ENCODE measurements at regions not wholly inside any gene's neighbourhood (a gene's known extent, or its start where the extent isn't known, plus 50 kb on each side); places are given as distances from the start of the nearest gene placed in this dataset.

DNA sequence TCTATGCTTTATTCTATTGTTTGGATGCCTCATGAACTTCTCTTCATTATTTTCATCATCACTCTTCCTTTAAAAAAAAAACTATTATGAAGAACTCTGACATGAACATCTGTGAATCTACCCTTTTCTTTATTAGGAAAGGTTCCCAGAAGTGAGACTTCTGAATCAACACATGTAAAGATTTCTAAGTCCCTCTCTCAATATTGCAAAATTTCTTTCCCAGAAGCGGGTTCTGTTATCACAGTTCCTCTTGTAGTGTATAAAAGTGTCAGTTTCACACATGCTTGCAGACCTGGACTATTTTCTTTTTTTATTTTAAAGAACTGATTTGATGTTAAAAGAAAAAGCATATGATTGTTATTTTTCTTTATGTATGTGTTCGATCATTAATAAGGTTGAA lies 330.8 kb upstream of the KLF3 start (continued):
- TF ChIP-seq, protein P1, sequence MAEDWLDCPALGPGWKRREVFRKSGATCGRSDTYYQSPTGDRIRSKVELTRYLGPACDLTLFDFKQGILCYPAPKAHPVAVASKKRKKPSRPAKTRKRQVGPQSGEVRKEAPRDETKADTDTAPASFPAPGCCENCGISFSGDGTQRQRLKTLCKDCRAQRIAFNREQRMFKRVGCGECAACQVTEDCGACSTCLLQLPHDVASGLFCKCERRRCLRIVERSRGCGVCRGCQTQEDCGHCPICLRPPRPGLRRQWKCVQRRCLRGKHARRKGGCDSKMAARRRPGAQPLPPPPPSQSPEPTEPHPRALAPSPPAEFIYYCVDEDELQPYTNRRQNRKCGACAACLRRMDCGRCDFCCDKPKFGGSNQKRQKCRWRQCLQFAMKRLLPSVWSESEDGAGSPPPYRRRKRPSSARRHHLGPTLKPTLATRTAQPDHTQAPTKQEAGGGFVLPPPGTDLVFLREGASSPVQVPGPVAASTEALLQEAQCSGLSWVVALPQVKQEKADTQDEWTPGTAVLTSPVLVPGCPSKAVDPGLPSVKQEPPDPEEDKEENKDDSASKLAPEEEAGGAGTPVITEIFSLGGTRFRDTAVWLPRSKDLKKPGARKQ (CRISPR knock-in tag; IDR thresholded peaks at IDR 0.05) = no peak
- TF ChIP-seq PTBP1 (IDR thresholded peaks at IDR 0.05; ENCODE audit: low read depth, low read length) (no peak), USF2 (CRISPR knock-in tag; IDR thresholded peaks at IDR 0.05) (no peak)

GRCh38 chr4:38334791-38335190 lies 329.2 kb upstream of the KLF3 start:
- no peaks in the 10 kb centered on the region for H3K27me3 ChIP-seq (ENCODE audit: control insufficient read depth in 2 of 2, insufficient read depth in 2 of 2, low read length in 2 of 2)
- H3K9me1 ChIP-seq (ENCODE audit: control insufficient read depth, insufficient read depth, low read length) = no peaks in the 10 kb centered on the region
- 35% methylated on average over 1 of the region's 1 CpG for WGBS (ENCODE audit: insufficient coverage, low coverage, missing lambda C conversion rate)
- H3K27ac ChIP-seq (ENCODE audit: extremely low read depth, low read depth, low read length) = no peak overlapping the region
- no peak for DNase-seq (ENCODE audit: extremely low read depth in 1 of 4, low spot score in 3 of 4)
- intact Hi-C loops (cut with micrococcal nuclease) (no loop called here), in situ Hi-C loops (cut with MboI) (no loop called here)
- H3K9ac ChIP-seq (ENCODE audit: insufficient read depth in 1 of 2, low read depth in 2 of 2, low read length in 2 of 2) = no peak overlapping the region
- ChIA-PET POLR2A (no interaction called here), CTCF (ENCODE audit: low intra/inter-chr PET ratio) (no interaction called here)
- no peaks in the 10 kb centered on the region for H3K79me2 ChIP-seq (ENCODE audit: control insufficient read depth, insufficient read depth, low read length)
- H3K36me3 ChIP-seq (ENCODE audit: control insufficient read depth, insufficient read depth, low read length) = no peaks in the 10 kb centered on the region
- TF ChIP-seq LARP7 (IDR thresholded peaks at IDR 0.05) (no peak), MECOM (CRISPR knock-in tag; IDR thresholded peaks at IDR 0.05) (no peak), KDM1A (IDR thresholded peaks at IDR 0.05) (no peak), MYC (IDR thresholded peaks at IDR 0.05; ENCODE audit: low read depth, low read length) (no peak), MYC (CRISPR knock-in tag; IDR thresholded peaks at IDR 0.05; ENCODE audit: borderline replicate concordance, low read depth) (no peak), RFX5 (IDR thresholded peaks at IDR 0.05; ENCODE audit: low read depth, low read length) (no peak), SMARCA4 (IDR thresholded peaks at IDR 0.05) (no peak), PTBP1 (IDR thresholded peaks at IDR 0.05; ENCODE audit: low read depth, low read length) (no peak), CTCFL (IDR thresholded peaks at IDR 0.05; ENCODE audit: borderline replicate concordance, insufficient read depth, low read depth, low read length, poor library complexity, severe bottlenecking) (no peak), LEF1 (IDR thresholded peaks at IDR 0.05) (no peak), ZNF780A (CRISPR knock-in tag; IDR thresholded peaks at IDR 0.05) (no peak), ZNF217 (CRISPR knock-in tag; IDR thresholded peaks at IDR 0.05) (no peak), ZC3H4 (CRISPR knock-in tag; IDR thresholded peaks at IDR 0.05; ENCODE audit: borderline replicate concordance) (no peak)
- no peaks in the 10 kb centered on the region; the same call in 1 of the 2 replicates for H3K9me3 ChIP-seq (replicated peaks; ENCODE audit: control insufficient read depth, insufficient read depth, low read depth, low read length)
- H3K4me1 ChIP-seq (replicated peaks in 1 of 2; ENCODE audit: control insufficient read depth in 2 of 2, insufficient read depth in 2 of 2, low read length in 2 of 2) = peaks cover 5 to 9% of the 10 kb centered on the region in 2 experiments; a peak in 3 of 5 replicates
- no peak overlapping the region for H3K4me3 ChIP-seq
- no peaks in the 10 kb centered on the region for H4K20me1 ChIP-seq (replicated peaks; ENCODE audit: control insufficient read depth, insufficient read depth, low read length)
- no peak for FAIRE-seq
- no TSS peak for BruUV-seq (replicated peaks)
- ATAC-seq = no peak
- H2AFZ ChIP-seq (ENCODE audit: low read depth, low read length) = no peak overlapping the region
- no peak overlapping the region for H3K4me2 ChIP-seq (ENCODE audit: insufficient read depth, low read length)

Data from K562 (cell line).